GM18867 (cell line): ENCODE measurements at regions not wholly inside any gene's neighbourhood (a gene's known extent, or its start where the extent isn't known, plus 50 kb on each side); places are given as distances from the start of the nearest gene placed in this dataset.

ENCODE experiments used
- ATAC-seq: cut with Tn5 transposase; IDR thresholded peaks from one replicate; pipeline ENCODE4 v1.9.1; 2021; ENCODE audit warnings: mild to moderate bottlenecking, moderate library complexity; ENCODE audit not compliant: unreplicated experiment

- no peak for ATAC-seq
Observed at GRCh38 chr18:29154196-29154757, 977.3 kb upstream of the CDH2 start.

DNA sequence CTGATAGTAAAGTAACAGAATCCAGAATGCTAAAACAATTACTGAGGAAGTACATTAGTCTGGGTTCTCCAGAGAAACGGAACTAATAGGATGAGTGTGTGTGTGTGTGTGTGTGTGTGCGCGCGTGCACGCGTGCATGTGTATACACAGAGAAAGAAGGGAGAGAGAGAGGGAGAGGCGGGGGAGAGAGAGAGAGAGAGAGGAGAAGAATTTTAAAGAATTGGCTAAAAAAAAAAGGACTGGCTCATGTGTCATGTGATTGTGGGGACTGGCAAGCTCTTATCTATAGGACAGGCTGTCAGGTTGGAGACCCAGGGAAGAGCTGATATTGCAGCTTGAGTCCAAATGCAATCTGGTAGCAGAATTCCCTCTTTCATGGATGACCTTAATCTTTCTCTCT is 976.2 kb upstream of the CDH2 start:
- no peak for ATAC-seq

DNA sequence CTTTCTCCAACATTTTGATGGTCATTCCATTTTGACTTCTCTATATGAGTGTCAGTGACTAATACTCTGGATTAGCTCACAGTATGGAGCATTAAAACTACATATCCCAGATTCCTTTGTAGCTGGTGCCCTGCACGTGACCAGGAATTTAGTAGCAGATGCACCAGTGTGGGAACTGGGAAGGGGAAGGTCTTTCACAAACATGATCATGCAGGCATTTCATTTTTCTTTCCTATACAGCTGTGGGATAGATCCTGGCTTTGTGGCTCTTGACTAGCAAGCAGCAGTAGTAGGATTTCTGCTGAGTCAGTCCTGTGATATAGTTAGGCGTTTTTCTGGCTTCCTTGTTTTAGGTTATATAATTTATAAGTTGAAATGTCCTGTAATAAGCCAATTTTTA is 971.0 kb upstream of the CDH2 start:
- ATAC-seq, result no peak

DNA sequence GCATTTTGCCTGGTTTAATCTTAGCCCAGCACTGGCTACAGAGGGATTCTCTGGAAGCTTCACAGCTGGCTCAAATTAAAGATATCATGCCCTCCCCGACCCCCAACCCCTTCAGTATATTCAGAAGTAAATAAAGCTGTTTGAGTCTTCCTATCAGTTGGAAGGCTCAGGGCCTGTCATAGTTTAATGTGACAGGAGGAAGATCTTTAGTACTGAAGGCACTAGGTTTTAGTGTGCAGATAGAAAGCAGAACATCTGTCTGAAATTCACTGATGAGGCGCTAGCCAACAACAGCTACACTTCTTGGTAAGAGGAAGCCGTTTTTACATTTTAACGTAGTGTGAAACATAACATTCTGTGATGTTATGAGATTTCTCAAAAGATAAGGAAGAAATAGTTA is 969.1 kb upstream of the CDH2 start:
- no peak for ATAC-seq

DNA sequence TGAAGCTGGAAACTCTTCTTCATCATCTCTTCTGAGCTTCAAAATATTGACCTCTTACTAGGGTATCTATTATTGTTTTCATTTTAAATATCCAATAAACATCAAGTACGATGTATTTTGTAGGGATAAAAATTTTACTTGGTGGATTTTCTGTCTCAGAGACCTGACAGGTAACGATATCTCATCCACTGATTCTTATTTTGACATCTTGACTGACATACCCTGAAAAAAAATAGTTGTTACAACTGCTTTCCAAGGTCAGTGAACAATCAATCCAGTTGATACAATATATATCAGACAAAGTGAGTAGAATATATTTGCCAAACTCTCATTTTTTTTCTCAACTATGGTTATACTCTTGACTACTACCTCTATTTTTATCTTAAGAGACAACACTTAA is 963.7 kb upstream of the CDH2 start:
- ATAC-seq, result no peak

GRCh38 chr18:29137773-29138495 is 961.0 kb upstream of the CDH2 start:
- ATAC-seq, result no peak

DNA sequence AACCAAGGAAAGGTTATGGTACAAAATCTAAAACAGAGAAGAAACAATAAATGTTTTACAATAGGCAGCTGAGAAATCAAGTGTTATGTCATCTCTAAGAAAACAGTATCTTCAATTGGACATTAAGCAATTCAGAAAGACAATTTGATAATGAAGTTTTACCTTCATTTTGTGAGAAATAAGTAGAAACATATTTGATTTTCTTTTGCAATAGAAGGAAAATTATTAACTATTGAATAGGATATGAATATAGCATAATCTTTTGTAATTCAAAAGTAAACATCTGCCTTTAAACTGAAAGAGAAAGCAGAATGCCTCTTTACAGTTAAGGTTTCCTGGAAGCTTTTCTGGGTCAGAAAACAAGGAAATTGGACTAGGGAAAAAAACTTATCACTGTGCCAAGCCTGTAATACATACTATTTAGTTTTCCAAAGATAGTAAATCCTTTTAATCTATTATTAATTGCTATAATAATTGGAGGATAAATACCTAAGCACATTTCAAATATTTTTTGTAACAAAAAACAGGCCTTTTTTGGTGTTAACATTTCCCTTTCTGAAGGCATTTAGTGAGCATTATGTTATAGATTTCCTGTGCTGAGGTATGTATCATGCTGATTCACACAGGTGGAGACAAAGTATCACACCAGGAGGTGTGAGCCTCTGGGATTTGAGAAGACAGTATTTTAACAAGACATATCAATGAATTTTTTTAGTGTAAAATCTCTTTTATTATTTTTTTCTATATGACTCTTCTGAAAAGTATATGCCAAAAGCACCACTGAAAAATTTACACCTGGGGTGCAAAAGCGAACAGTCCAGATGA is 947.0 kb upstream of the CDH2 start:
- no peak for ATAC-seq

- no peak for ATAC-seq
Observed at GRCh38 chr18:29104671-29105070, 927.7 kb upstream of the CDH2 start.

DNA sequence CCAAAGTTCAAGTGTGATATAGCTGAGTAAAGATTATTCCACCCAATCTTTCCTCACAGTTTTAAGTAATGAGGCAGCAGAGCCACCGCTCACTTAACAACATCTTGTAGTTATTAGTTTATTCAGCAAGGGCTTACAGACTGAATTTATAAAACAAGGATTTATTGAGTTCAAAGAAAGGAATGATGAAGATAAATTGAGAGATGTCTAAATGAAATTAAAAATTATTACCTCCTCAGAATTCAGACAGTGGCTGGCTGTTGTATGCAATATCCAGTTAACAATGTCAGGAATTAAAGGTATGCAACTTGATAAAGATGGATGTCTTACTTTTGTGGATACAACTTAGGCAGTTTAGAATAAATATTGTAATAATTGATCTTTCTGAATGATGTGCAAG is 927.3 kb upstream of the CDH2 start:
- no peak for ATAC-seq

- ATAC-seq, result no peak
Observed at GRCh38 chr18:29096079-29096770, 919.3 kb upstream of the CDH2 start.

DNA sequence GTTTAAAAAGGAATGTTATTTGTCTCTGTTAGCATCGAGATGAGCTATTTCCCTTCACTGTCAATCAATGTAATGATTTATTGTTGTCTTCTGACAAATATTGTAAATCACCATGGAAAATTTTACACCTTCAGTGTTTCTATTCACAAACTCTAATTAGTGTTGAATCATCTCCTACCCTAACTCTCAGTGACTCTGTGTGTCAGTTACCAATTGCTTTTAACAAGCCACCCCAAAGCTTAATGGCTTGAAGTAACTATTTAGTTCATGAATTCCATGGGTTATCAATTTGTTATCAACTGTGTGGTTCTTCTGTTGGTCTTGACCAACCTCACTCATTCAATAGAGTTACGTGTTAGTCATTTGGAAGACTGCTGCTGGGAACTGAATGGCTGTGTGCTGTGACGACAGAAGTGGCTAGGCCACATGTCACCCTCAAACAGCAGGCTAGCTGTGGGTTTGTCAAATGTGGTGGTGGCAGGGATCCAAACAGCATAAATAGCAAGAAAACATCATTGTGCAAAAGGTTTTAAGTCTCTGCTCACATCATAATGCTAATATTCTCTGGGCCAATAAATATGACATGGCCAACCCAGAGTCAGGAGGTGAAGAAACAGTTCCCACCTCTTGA is 910.8 kb upstream of the CDH2 start:
- ATAC-seq, result no peak

GRCh38 chr18:29084120-29084519 is 907.2 kb upstream of the CDH2 start:
- no peak for ATAC-seq

DNA sequence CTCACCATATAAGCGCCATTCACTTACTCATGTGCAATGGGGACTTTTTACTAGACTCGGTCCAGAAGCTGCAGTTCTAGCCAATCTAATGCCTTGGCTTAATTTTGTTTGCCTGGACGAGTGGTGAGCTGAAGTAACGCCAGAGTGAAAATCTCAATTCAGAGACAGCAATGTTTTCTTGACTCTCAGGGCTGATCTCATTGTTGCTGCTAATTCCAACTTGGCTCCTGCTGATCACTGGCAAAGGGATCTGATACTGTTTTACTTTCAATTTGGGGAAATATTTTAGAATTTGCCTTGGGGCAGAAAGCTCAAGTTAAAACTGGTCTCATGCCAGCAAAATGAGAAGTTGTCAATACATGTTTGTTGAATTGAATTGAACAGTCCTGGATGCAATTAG is 906.6 kb upstream of the CDH2 start:
- no peak for ATAC-seq

DNA sequence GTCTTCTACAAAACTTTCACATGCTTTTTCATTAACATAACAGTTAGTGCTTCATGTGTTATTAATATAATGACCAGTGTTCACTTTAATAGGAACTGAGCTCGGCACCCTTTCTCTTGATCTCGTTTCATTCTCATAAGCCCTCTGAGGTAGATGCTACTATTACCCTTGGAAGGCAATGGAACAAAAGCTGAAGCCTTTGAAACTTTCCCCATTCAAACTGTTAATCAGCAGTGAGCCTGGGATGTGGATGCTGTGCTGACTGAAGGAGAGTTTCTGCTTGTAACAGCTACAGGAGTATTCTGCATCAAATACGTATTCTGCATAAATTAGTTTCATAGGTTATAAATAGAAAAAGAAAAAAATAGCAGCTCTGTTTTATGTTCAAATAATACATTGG is 904.0 kb upstream of the CDH2 start:
- no peak for ATAC-seq

- no peak for ATAC-seq
Observed at GRCh38 chr18:29078273-29078672, 901.3 kb upstream of the CDH2 start.

DNA sequence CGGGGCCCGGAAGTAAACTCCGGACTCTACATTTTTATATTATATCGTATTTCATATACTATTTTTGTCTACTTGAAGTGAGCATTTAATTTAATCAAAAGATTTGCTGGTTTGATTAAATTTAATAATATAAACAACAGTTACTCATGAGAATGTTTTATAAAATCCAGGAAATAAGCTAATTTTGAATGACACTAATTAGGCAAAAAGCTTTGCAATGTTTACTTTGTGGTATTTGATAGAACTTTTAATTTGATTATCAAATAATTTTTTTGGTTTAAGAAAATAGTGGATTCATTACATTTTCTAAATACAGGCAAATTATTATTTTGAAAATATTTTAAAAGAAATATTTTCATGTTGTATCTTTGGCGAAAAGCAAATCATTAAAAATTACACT is 900.4 kb upstream of the CDH2 start:
- ATAC-seq, result no peak

DNA sequence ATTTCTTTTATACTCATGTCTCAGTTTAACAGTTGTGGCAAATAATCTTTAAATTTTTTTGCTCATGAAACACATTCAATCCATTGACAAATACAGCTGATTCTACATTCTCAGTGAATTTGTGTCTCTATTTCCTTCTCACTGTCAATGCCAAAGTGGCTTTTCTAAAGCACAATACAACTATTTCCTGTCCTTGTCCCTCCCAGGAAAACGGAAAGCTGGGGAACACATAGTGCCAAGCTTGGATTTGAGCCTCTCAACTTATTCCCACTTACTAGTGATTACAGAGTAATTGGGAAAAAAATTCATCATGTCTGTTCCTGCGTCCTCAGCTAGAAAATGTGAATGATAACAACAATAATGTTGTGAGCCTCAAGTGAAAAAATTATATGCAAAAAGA is 899.7 kb upstream of the CDH2 start:
- ATAC-seq, result no peak

DNA sequence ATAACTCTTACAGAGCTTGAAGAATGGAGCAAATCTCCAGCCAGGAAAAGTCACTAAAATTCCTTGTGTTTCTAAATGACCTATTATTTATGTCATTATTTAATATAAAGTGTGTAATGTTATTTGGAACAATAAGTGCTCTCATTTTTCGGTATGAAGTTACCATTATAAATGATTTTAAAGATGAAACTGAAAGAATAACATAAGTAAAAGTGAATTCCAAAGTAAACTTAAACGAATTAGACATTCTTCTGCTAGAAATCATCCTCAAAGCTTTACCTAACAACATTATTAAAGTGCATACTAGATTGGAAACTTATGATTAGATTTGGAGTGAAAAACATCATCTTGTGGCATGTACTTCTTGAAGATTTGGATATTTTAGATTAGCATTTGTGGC is 897.2 kb upstream of the CDH2 start:
- no peak for ATAC-seq

DNA sequence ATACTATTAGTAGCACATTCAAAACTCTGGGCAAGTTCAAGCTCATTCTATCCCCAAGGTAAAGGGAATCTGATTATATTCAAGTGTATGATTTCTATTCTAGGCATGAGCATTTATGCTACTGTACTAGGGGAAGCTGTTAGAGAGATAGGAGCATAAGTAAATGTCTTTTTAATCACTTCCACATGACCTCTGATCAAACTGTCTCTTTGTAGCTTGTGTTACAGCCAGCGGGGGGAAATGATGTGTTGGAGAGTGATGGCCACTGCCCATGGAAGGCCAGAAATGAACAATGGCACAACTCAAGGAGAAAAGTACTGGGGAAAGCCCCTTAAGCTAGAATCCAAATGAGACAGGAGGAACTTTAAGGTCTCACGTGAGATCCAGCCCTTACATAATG is 894.9 kb upstream of the CDH2 start:
- ATAC-seq, result no peak

GRCh38 chr18:29063346-29063745 is 886.4 kb upstream of the CDH2 start:
- no peak for ATAC-seq

DNA sequence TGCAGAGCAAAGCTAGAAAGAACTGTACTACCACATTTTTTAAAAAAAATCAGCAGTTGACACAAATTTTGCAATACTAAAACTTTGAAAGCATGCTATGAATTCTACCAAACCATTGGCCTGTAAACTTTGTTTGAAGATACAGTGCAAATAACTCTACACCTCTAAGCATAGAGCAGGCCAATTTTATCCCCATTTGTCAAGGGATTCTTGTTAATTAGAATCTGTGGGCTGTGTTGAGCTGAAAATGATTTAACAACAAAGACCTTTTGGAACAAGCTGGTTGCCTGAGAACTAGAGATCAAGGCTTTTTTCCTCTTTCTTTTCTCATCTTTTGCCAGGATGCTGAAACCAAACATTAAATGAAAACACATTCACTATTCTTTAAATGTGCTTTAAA is 886.0 kb upstream of the CDH2 start:
- ATAC-seq, result no peak
